ENCODE measurements at regions not wholly inside any gene's neighbourhood (a gene's known extent, or its start where the extent isn't known, plus 50 kb on each side); places are given as distances from the start of the nearest gene placed in this dataset.

GRCh38 chr6:148110925-148111324, 231.7 kb upstream of the SASH1 start:
- no peak overlapping the region for H3K4me3 ChIP-seq (ENCODE audit: low read depth, low read length)
- DNase-seq (ENCODE audit: low read depth) = no peak

GRCh38 chr6:148112851-148113319, 229.8 kb upstream of the SASH1 start:
- TF ChIP-seq CTCF (IDR thresholded peaks at IDR 0.05; ENCODE audit: insufficient read depth, low read depth, low read length) = no peak
- DNase-seq (ENCODE audit: low read depth) = no peak
- no peak overlapping the region for H3K4me3 ChIP-seq (ENCODE audit: low read depth, low read length)

More at GRCh38 chr6:148110925-148111324, 231.7 kb upstream of the SASH1 start:
- no peak for TF ChIP-seq CTCF (IDR thresholded peaks at IDR 0.05; ENCODE audit: insufficient read depth, low read depth, low read length)

GRCh38 chr6:148116001-148116400, 226.6 kb upstream of the SASH1 start:
- DNase-seq (ENCODE audit: low read depth) = no peak

GRCh38 chr6:148118244-148118643, 224.4 kb upstream of the SASH1 start:
- H3K4me3 ChIP-seq (ENCODE audit: low read depth, low read length) = no peak overlapping the region
- no peak for DNase-seq (ENCODE audit: low read depth)
- no peak for TF ChIP-seq CTCF (IDR thresholded peaks at IDR 0.05; ENCODE audit: insufficient read depth, low read depth, low read length)

More at GRCh38 chr6:148116001-148116400, 226.6 kb upstream of the SASH1 start:
- no peak for TF ChIP-seq CTCF (IDR thresholded peaks at IDR 0.05; ENCODE audit: insufficient read depth, low read depth, low read length)
- no peak overlapping the region for H3K4me3 ChIP-seq (ENCODE audit: low read depth, low read length)

- TF ChIP-seq CTCF (IDR thresholded peaks at IDR 0.05; ENCODE audit: insufficient read depth, low read depth, low read length) = no peak
- no peak for DNase-seq (ENCODE audit: low read depth)
- no peak overlapping the region for H3K4me3 ChIP-seq (ENCODE audit: low read depth, low read length)
These were observed 214.5 kb upstream of the SASH1 start for GRCh38 chr6:148128014-148128730.

GRCh38 chr6:148134592-148134991, 208.0 kb upstream of the SASH1 start:
- H3K4me3 ChIP-seq (ENCODE audit: low read depth, low read length) = no peak overlapping the region
- no peak for TF ChIP-seq CTCF (IDR thresholded peaks at IDR 0.05; ENCODE audit: insufficient read depth, low read depth, low read length)
- peak; percentile 32 for DNase-seq (ENCODE audit: low read depth)

GRCh38 chr6:148136586-148136985, 206.1 kb upstream of the SASH1 start:
- DNase-seq (ENCODE audit: low read depth) = no peak
- no peak overlapping the region for H3K4me3 ChIP-seq (ENCODE audit: low read depth, low read length)
- TF ChIP-seq CTCF (IDR thresholded peaks at IDR 0.05; ENCODE audit: insufficient read depth, low read depth, low read length) = no peak
